ENCODE measurements at regions not wholly inside any gene's neighbourhood (a gene's known extent, or its start where the extent isn't known, plus 50 kb on each side); places are given as distances from the start of the nearest gene placed in this dataset.

- TF ChIP-seq BCLAF1 (IDR thresholded peaks at IDR 0.05) (no peak), NFIC (IDR thresholded peaks at IDR 0.05; ENCODE audit: low read depth, low read length) (no peak), ESRRA (IDR thresholded peaks at IDR 0.05; ENCODE audit: low read length) (no peak), POLR2A (IDR thresholded peaks at IDR 0.05; ENCODE audit: low read depth, low read length) (no peak), RB1 (IDR thresholded peaks at IDR 0.05; ENCODE audit: borderline replicate concordance) (no peak), ATF7 (IDR thresholded peaks at IDR 0.05; ENCODE audit: low read depth) (no peak), CHD2 (IDR thresholded peaks at IDR 0.05; ENCODE audit: borderline replicate concordance, low read depth, low read length) (no peak), SUPT20H (IDR thresholded peaks at IDR 0.05; ENCODE audit: borderline replicate concordance, control insufficient read depth, low read depth, low read length) (no peak), ZNF274 (IDR thresholded peaks at IDR 0.05; ENCODE audit: insufficient read depth, insufficient read length) (no peak), RBBP5 (conservative IDR thresholded peaks at IDR 0.05) (no peak), ETV6 (conservative IDR thresholded peaks at IDR 0.05 in 1 of 2, IDR thresholded peaks at IDR 0.05 in 1 of 2; ENCODE audit: borderline replicate concordance in 1 of 2, low read depth in 1 of 2) (no peak), PML (IDR thresholded peaks at IDR 0.05; ENCODE audit: low read length) (no peak), ATF3 (IDR thresholded peaks at IDR 0.05; ENCODE audit: borderline replicate concordance, extremely low read depth, low read depth, low read length) (no peak), NBN (IDR thresholded peaks at IDR 0.05) (no peak), PAX8 (IDR thresholded peaks at IDR 0.05) (no peak)
Observed at GRCh38 chr2:18247282-18248110, 313.0 kb downstream of the RDH14 start (continued).
